Heart left ventricle (tissue), 13 donors: ENCODE measurements at regions not wholly inside any gene's neighbourhood (a gene's known extent, or its start where the extent isn't known, plus 50 kb on each side); places are given as distances from the start of the nearest gene placed in this dataset.

Experiments
- CTCF ChIP-seq, 12 donors: fragments of 200-600 bp; sonication (generic) in 4 of 12; IDR thresholded peaks; one replicate each; pipeline versions ENCODE4 v1.5.0 to v1.8.0; 2018 to 2022; ENCODE audit warnings: antibody characterized with exemption in 12 of 12, mild to moderate bottlenecking in 5 of 12
- POLR2A ChIP-seq, 2 donors: fragments of 450-650 bp; IDR thresholded peaks; one replicate each; pipeline ENCODE4 v1.6.1; 2017; ENCODE audit warnings: antibody characterized with exemption in 2 of 2, mild to moderate bottlenecking in 2 of 2, moderate library complexity in 2 of 2
- donor health status: ischemic (EF 13 %, LVEDD 7.1; RV severe dilation, severe dysfunction).
- donor health status: DM: no; HTN: yes; CAD: no.
- donor health status: DM: no; HTN: no; CAD: no.
- donor health status: ischemic (EF 25% LVEDD 6.9; RV normal size, moderate dysfunction).
- donor health status: ischemic (EF 25% LVEDD 5.7; RV mildly dilated, moderate dysfunction).
- donor health status: ischemic (EF 35%, LVEDD 5.7; RV mildly dilated, moderate dysfunction).
- donor health status: nonischemic (EF 11% LVEDD 7.7; RV severe dilation, severe dysfunction).
- donor health status: DM: yes; HTN: yes; CAD: no.
- donor health status: PGD.
- donor health status: ischemic (EF 29% LVEDD 5.4; RV normal size, mild dysfunction).
- donor health status: nonischemic (EF 23%, LVEDD 6.1; RV moderate dilation, normal function).

GRCh38 chr1:59034925-59035324 lies 251.1 kb upstream of the JUN start:
- no peak for TF ChIP-seq CTCF (IDR thresholded peaks at IDR 0.05)
- no peak for TF ChIP-seq POLR2A (IDR thresholded peaks at IDR 0.05)
